A673 (cell line): ENCODE measurements at regions not wholly inside any gene's neighbourhood (a gene's known extent, or its start where the extent isn't known, plus 50 kb on each side); places are given as distances from the start of the nearest gene placed in this dataset.

Experiments used
- CTCF ChIP-seq: fragments of 300-800, 200-600 bp; sonication (generic); conservative IDR thresholded peaks from 2 replicates; pipeline ENCODE4 v1.5.1; 2017; ENCODE audit warnings: low read depth, mild to moderate bottlenecking, antibody characterized with exemption, low read length, moderate library complexity, mixed read lengths
- EZH2 ChIP-seq: fragments of 200-600 bp; sonication (generic); IDR thresholded peaks from 2 replicates; pipeline ENCODE4 v1.6.1; 2017; ENCODE audit warnings: borderline replicate concordance, low read depth, mild to moderate bottlenecking, mixed read lengths, antibody characterized with exemption, low read length; ENCODE audit not compliant: poor library complexity, severe bottlenecking

- TF ChIP-seq CTCF = no peak
- no peak for TF ChIP-seq EZH2
These were observed 509.3 kb downstream of the KDM4C start for GRCh38 chr9:7266911-7267595.
